ENCODE measurements at regions not wholly inside any gene's neighbourhood (a gene's known extent, or its start where the extent isn't known, plus 50 kb on each side); places are given as distances from the start of the nearest gene placed in this dataset.
"Not testable (repeated sequence)": the region's sequence is repeated elsewhere in the genome, so short reads cannot be mapped to it uniquely, and the experiment has no call there.

DNA sequence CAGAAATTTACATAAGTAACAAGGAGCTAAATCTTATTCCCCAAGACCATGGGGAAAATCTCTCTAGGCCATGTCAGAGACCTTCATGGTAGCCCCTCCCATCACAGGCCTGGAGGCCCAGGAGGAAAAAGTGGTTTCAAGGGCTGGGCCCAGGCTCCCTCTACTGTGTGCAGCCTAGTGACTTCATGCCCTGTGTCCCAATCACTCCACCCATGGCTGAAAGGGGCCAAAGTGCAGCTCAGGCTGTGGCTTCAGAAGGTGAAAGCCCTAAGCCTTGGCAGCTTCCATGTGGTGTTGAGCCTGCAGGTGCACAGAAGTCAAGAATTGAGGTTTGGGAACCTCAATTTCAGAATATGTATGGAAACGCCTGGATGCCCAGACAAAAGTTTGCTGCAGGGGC, 1612.7 kb upstream of the SLC39A10 start:
- Histone ChIP-seq H2AFZ (no peak overlapping the region), H3K9me3 (ENCODE audit: low read depth) (no peaks in the 10 kb centered on the region), H3K4me3 (no peak overlapping the region), H3K4me1 (ENCODE audit: insufficient read depth) (no peaks in the 10 kb centered on the region), H3K4me2 (no peak overlapping the region), H3K9me2 (replicated peaks; ENCODE audit: insufficient read depth) (no peaks in the 10 kb centered on the region), H3K36me3 (replicated peaks; ENCODE audit: insufficient read depth, low read depth) (no peaks in the 10 kb centered on the region), H3K27ac (no peak overlapping the region), H3K27me3 (no peaks in the 10 kb centered on the region), H3K79me2 (no peaks in the 10 kb centered on the region), H4K20me1 (ENCODE audit: insufficient read depth, poor library complexity, severe bottlenecking) (no peaks in the 10 kb centered on the region)
- WGBS (ENCODE audit: low lambda C conversion rate, missing lambda C conversion rate) = 82% methylated on average over 1 of the region's 1 CpG
- TF ChIP-seq EZH2phosphoT487 (IDR thresholded peaks at IDR 0.05; ENCODE audit: low read depth, severe bottlenecking, unreplicated experiment) (no peak), CTCF (IDR thresholded peaks at IDR 0.05; ENCODE audit: poor library complexity) (no peak), EZH2 (IDR thresholded peaks at IDR 0.05; ENCODE audit: borderline replicate concordance) (no peak)
- DNase-seq (ENCODE audit: low spot score) = no peak

- 97% methylated on average over 5 of the region's 5 CpGs for WGBS (ENCODE audit: low lambda C conversion rate, missing lambda C conversion rate)
- H3K9me3 ChIP-seq (ENCODE audit: low read depth); H3K79me2 ChIP-seq; H3K4me2 ChIP-seq; H3K27ac ChIP-seq; H3K9me2 ChIP-seq (replicated peaks; ENCODE audit: insufficient read depth); H4K20me1 ChIP-seq (ENCODE audit: insufficient read depth, poor library complexity, severe bottlenecking); H3K36me3 ChIP-seq (replicated peaks; ENCODE audit: insufficient read depth, low read depth); H3K4me1 ChIP-seq (ENCODE audit: insufficient read depth); DNase-seq (ENCODE audit: low spot score); H3K27me3 ChIP-seq; H3K4me3 ChIP-seq; H2AFZ ChIP-seq: not testable (repeated sequence)
Measured at GRCh38 chr2:194021130-194021529, 1635.9 kb upstream of the SLC39A10 start.

DNA sequence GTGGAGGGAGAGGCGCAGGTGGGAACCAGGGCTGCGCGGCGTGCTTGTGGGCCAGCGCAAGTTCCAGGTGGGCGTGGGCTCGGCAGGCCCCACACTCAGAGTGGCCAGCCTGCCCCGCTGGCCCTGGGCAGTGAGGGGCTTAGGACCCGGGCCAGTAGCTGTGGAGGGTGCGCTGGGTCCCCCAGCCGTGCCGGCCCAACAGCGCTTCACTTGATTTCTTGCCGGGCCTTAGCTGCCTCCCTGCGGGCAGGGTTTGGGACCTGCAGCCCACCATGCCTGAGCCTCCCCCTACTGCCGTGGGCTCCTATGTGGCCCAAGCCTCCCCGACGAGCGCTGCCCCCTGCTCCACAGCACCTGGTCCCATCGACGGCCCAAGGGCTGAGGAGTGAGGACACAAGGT, 1636.9 kb upstream of the SLC39A10 start:
- no peak for TF ChIP-seq EZH2 (IDR thresholded peaks at IDR 0.05; ENCODE audit: borderline replicate concordance)
- WGBS (ENCODE audit: low lambda C conversion rate, missing lambda C conversion rate) = over 99% methylated on average over 21 of the region's 21 CpGs

DNA sequence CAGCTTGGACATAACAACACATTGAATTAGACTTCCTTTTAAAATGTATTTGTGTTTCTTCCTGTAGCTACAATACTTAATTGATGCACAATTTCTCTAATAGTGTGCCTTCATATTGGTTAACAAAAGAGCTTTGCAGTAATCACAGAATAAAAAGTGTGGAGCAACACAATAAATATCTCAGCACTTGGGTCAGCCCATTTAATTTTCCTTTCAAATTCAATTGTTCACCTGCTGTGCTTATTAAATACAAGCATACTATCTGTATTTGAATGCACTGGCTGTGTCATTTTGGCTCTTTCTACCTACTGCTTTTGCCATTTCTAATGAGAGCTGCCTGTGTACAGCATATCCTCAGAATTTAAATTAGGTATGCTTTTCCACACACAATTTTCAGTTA, 1641.3 kb upstream of the SLC39A10 start:
- Histone ChIP-seq H3K9me2 (replicated peaks; ENCODE audit: insufficient read depth) (no peaks in the 10 kb centered on the region), H3K9me3 (ENCODE audit: low read depth) (no peaks in the 10 kb centered on the region), H3K36me3 (replicated peaks; ENCODE audit: insufficient read depth, low read depth) (no peaks in the 10 kb centered on the region), H2AFZ (no peak overlapping the region), H3K79me2 (no peaks in the 10 kb centered on the region), H3K27ac (no peak overlapping the region), H3K4me3 (no peak overlapping the region), H4K20me1 (ENCODE audit: insufficient read depth, poor library complexity, severe bottlenecking) (no peaks in the 10 kb centered on the region), H3K27me3 (no peaks in the 10 kb centered on the region), H3K4me2 (no peak overlapping the region), H3K4me1 (ENCODE audit: insufficient read depth) (no peaks in the 10 kb centered on the region)
- DNase-seq (ENCODE audit: low spot score) = no peak
- no peak for TF ChIP-seq EZH2phosphoT487 (IDR thresholded peaks at IDR 0.05; ENCODE audit: low read depth, severe bottlenecking, unreplicated experiment)
- no peak for TF ChIP-seq CTCF (IDR thresholded peaks at IDR 0.05; ENCODE audit: poor library complexity)
- no peak for TF ChIP-seq EZH2 (IDR thresholded peaks at IDR 0.05; ENCODE audit: borderline replicate concordance)

More for the DNA sequence above, 1636.9 kb upstream of the SLC39A10 start:
- DNase-seq (ENCODE audit: low spot score) = no peak
- Histone ChIP-seq H3K9me3 (ENCODE audit: low read depth) (no peaks in the 10 kb centered on the region), H3K4me3 (no peak overlapping the region), H4K20me1 (ENCODE audit: insufficient read depth, poor library complexity, severe bottlenecking) (no peaks in the 10 kb centered on the region), H3K79me2 (no peaks in the 10 kb centered on the region), H3K36me3 (replicated peaks; ENCODE audit: insufficient read depth, low read depth) (no peaks in the 10 kb centered on the region), H3K9me2 (replicated peaks; ENCODE audit: insufficient read depth) (no peaks in the 10 kb centered on the region), H3K27me3 (no peaks in the 10 kb centered on the region), H3K4me2 (no peak overlapping the region), H2AFZ (no peak overlapping the region), H3K4me1 (ENCODE audit: insufficient read depth) (no peaks in the 10 kb centered on the region), H3K27ac (no peak overlapping the region)

DNA sequence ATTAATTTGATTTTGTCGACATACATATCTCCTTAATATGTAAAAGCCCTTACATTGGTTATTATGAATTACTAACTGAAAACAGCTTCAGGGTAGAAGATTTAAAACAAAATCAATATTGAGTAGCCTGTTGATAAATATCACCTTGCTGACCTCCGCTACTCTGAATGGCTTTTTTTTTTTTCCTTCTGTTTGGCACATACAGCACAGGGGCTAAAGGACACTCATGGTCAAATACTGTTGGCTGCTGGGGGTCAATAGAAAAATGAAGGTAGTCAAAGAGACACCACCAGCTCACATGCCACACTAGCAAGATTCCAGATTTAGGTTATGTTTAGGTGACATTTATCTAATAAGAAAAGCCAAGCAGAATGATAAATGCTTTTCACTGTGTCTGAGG, 1642.4 kb upstream of the SLC39A10 start:
- Histone ChIP-seq H3K9me3 (ENCODE audit: low read depth) (no peaks in the 10 kb centered on the region), H3K4me3 (no peak overlapping the region), H3K4me2 (no peak overlapping the region), H3K27ac (no peak overlapping the region), H4K20me1 (ENCODE audit: insufficient read depth, poor library complexity, severe bottlenecking) (no peaks in the 10 kb centered on the region), H3K36me3 (replicated peaks; ENCODE audit: insufficient read depth, low read depth) (no peaks in the 10 kb centered on the region), H3K27me3 (no peaks in the 10 kb centered on the region), H2AFZ (no peak overlapping the region), H3K9me2 (replicated peaks; ENCODE audit: insufficient read depth) (no peaks in the 10 kb centered on the region), H3K79me2 (no peaks in the 10 kb centered on the region), H3K4me1 (ENCODE audit: insufficient read depth) (no peaks in the 10 kb centered on the region)
- WGBS (ENCODE audit: low lambda C conversion rate, missing lambda C conversion rate) = 88% methylated on average over 2 of the region's 2 CpGs
- no peak for DNase-seq (ENCODE audit: low spot score)
- TF ChIP-seq EZH2phosphoT487 (IDR thresholded peaks at IDR 0.05; ENCODE audit: low read depth, severe bottlenecking, unreplicated experiment) (no peak), EZH2 (IDR thresholded peaks at IDR 0.05; ENCODE audit: borderline replicate concordance) (no peak), CTCF (IDR thresholded peaks at IDR 0.05; ENCODE audit: poor library complexity) (no peak)

Data from hepatocyte (in vitro differentiated cells).